ENCODE measurements at regions not wholly inside any gene's neighbourhood (a gene's known extent, or its start where the extent isn't known, plus 50 kb on each side); places are given as distances from the start of the nearest gene placed in this dataset.

- no peak overlapping the region for H3K4me2 ChIP-seq
- 0% methylated on average over 1 of the region's 1 CpG for WGBS (ENCODE audit: missing lambda C conversion rate)
- H3K4me1 ChIP-seq: no peaks in the 10 kb centered on the region
- ATAC-seq (no peak), FAIRE-seq (no peak), DNase-seq (ENCODE audit: low read depth in 1 of 2, low spot score in 1 of 2) (no peak)
- H3K4me3 ChIP-seq: no peak overlapping the region
- H3K27ac ChIP-seq: no peak overlapping the region
- CTCF ChIA-PET: interaction anchor here (0.7 kb wide), 1 partner anchor 9 kb away, joined by 3 read pairs; no protein-coding TSS in a partner anchor
- H3K9me3 ChIP-seq: no peaks in the 10 kb centered on the region
- POLR2A ChIA-PET: no interaction called here
- TF ChIP-seq MAZ (IDR thresholded peaks at IDR 0.05; ENCODE audit: borderline replicate concordance, low read depth, low read length): no peak
- no peak for TF ChIP-seq CEBPB (IDR thresholded peaks at IDR 0.05)
- TF ChIP-seq MAFK (IDR thresholded peaks at IDR 0.05; ENCODE audit: partially characterized antibody): no peak
- TF ChIP-seq EHMT2 (IDR thresholded peaks at IDR 0.05; ENCODE audit: low read depth): no peak
- TF ChIP-seq POLR2AphosphoS2 (conservative IDR thresholded peaks at IDR 0.05; ENCODE audit: low read length): no peak
- no peak for TF ChIP-seq E2F6 (IDR thresholded peaks at IDR 0.05; ENCODE audit: borderline replicate concordance, low read depth)
- no peak for TF ChIP-seq HEYL (CRISPR knock-in tag; IDR thresholded peaks at IDR 0.05)
- no peak for TF ChIP-seq TFCP2L1 (CRISPR knock-in tag; IDR thresholded peaks at IDR 0.05)
- TF ChIP-seq NPAS2 (CRISPR knock-in tag; IDR thresholded peaks at IDR 0.05; ENCODE audit: borderline replicate concordance): no peak
- no peak for TF ChIP-seq PBX3 (IDR thresholded peaks at IDR 0.05)
- no peak for TF ChIP-seq HOXB5 (CRISPR knock-in tag; IDR thresholded peaks at IDR 0.05)
- TF ChIP-seq RFX5 (IDR thresholded peaks at IDR 0.05): no peak
- no peak for TF ChIP-seq EHF (CRISPR knock-in tag; IDR thresholded peaks at IDR 0.05)
- TF ChIP-seq REST (IDR thresholded peaks at IDR 0.05): no peak
- TF ChIP-seq ELK1 (IDR thresholded peaks at IDR 0.05; ENCODE audit: low read depth, low read length): no peak
- TF ChIP-seq SMC3 (IDR thresholded peaks at IDR 0.05): no peak
- TF ChIP-seq CBX8 (IDR thresholded peaks at IDR 0.05): no peak
- TF ChIP-seq FOXS1 (CRISPR knock-in tag; IDR thresholded peaks at IDR 0.05): no peak
- no peak for TF ChIP-seq RARB (CRISPR knock-in tag; IDR thresholded peaks at IDR 0.05)
- TF ChIP-seq ZSCAN20 (CRISPR knock-in tag; IDR thresholded peaks at IDR 0.05): no peak
These were observed 396.8 kb upstream of the HS3ST5 start for GRCh38 chr6:114739656-114740055.

GRCh38 chr6:114735025-114735735 is 392.4 kb upstream of the HS3ST5 start:
- Histone ChIP-seq H3K4me1 (no peaks in the 10 kb centered on the region), H3K4me2 (no peak overlapping the region), H3K4me3 (no peak overlapping the region), H3K27ac (no peak overlapping the region), H3K9me3 (no peaks in the 10 kb centered on the region)
- ATAC-seq (no peak), FAIRE-seq (no peak), DNase-seq (ENCODE audit: low read depth in 1 of 2, low spot score in 1 of 2) (no peak)
- 10% methylated on average over 5 of the region's 5 CpGs for WGBS (ENCODE audit: missing lambda C conversion rate)
- CTCF ChIA-PET: no interaction called here
- POLR2A ChIA-PET: no interaction called here
- TF ChIP-seq GATA3 (IDR thresholded peaks at IDR 0.05; ENCODE audit: borderline replicate concordance) (no peak), ZC3H11A (IDR thresholded peaks at IDR 0.05) (no peak), NFE2L2 (conservative IDR thresholded peaks at IDR 0.05; ENCODE audit: low read length) (no peak), RCOR1 (IDR thresholded peaks at IDR 0.05; ENCODE audit: low read depth, low read length) (no peak), MAX (IDR thresholded peaks at IDR 0.05) (no peak), KDM5A (IDR thresholded peaks at IDR 0.05) (no peak), CTCF (IDR thresholded peaks at IDR 0.05) (no peak), EHMT2 (IDR thresholded peaks at IDR 0.05; ENCODE audit: low read depth) (no peak), NR3C1 (IDR thresholded peaks at IDR 0.05) (no peak), KDM1A (IDR thresholded peaks at IDR 0.05; ENCODE audit: low read depth) (no peak), EP300 (IDR thresholded peaks at IDR 0.05) (no peak), ESRRA (IDR thresholded peaks at IDR 0.05; ENCODE audit: borderline replicate concordance, low read length) (no peak), RFX5 (IDR thresholded peaks at IDR 0.05) (no peak)
